T47D (cell line): ENCODE measurements at regions not wholly inside any gene's neighbourhood (a gene's known extent, or its start where the extent isn't known, plus 50 kb on each side); places are given as distances from the start of the nearest gene placed in this dataset.
"Not testable (repeated sequence)": the region's sequence is repeated elsewhere in the genome, so short reads cannot be mapped to it uniquely, and the experiment has no call there.

ENCODE experiments used
- DNase-seq, 2 experiments: peaks; one replicate each; pipeline versions ENCODE4 v3.0.0 to v3.0.0-alpha.2; 2011 to 2012; ENCODE audit warnings: low read depth in 1 of 2, low spot score in 1 of 2
- JUND ChIP-seq: IDR thresholded peaks from 2 replicates; pipeline ENCODE4 v1.6.1; 2012; ENCODE audit warnings: low read depth
- in situ Hi-C: cut with HindIII; loops from 2 replicates; pipeline ENCODE4 v1.10.0; 2016; ENCODE audit warnings: low sequenced_read_pairs, low pct_unique_long_range_greater_than_20kb

GRCh38 chr5:67960939-67961338 is 254.6 kb upstream of the PIK3R1 start:
- no peak for DNase-seq
- TF ChIP-seq JUND = no peak
- in situ Hi-C loops = no loop called here

GRCh38 chr5:67957374-67957773 is 258.2 kb upstream of the PIK3R1 start:
- no peak for TF ChIP-seq JUND
- no peak for DNase-seq
- in situ Hi-C loops = no loop called here

- TF ChIP-seq JUND = no peak
- DNase-seq = no peak
- in situ Hi-C loops = no loop called here
Measured at GRCh38 chr5:67954351-67954750, 261.2 kb upstream of the PIK3R1 start.

- in situ Hi-C loops = no loop called here
- no peak for TF ChIP-seq JUND
- DNase-seq = no peak
Measured at GRCh38 chr5:67942421-67942820, 273.1 kb upstream of the PIK3R1 start.

GRCh38 chr5:67941614-67942401 is 273.7 kb upstream of the PIK3R1 start:
- no peak for TF ChIP-seq JUND
- in situ Hi-C loops = no loop called here
- no peak for DNase-seq

GRCh38 chr5:67935908-67936566 is 279.5 kb upstream of the PIK3R1 start:
- DNase-seq = peak in 1 of 2 experiments; percentile 19
- in situ Hi-C loops = no loop called here
- no peak for TF ChIP-seq JUND

GRCh38 chr5:67934976-67935375 is 280.6 kb upstream of the PIK3R1 start:
- in situ Hi-C loops = no loop called here

GRCh38 chr5:67925511-67925910 is 290.0 kb upstream of the PIK3R1 start:
- no peak for TF ChIP-seq JUND
- in situ Hi-C loops = no loop called here
- DNase-seq = no peak

More at GRCh38 chr5:67934976-67935375, 280.6 kb upstream of the PIK3R1 start:
- TF ChIP-seq JUND = no peak
- DNase-seq = no peak

GRCh38 chr5:67921004-67921601 is 294.5 kb upstream of the PIK3R1 start:
- in situ Hi-C loops = no loop called here
- DNase-seq = no peak
- TF ChIP-seq JUND = no peak

- in situ Hi-C loops, DNase-seq: not testable (repeated sequence)
Measured at GRCh38 chr5:67919532-67919931, 296.0 kb upstream of the PIK3R1 start.

- in situ Hi-C loops = no loop called here
- TF ChIP-seq JUND = no peak
- no peak for DNase-seq
Measured at GRCh38 chr5:67917561-67917960, 298.0 kb upstream of the PIK3R1 start.

GRCh38 chr5:67910546-67910945 is 305.0 kb upstream of the PIK3R1 start:
- no peak for DNase-seq
- in situ Hi-C loops = no loop called here
- TF ChIP-seq JUND = no peak

- DNase-seq = no peak
- in situ Hi-C loops = no loop called here
- TF ChIP-seq JUND = no peak
Measured at GRCh38 chr5:67908126-67908765, 307.3 kb upstream of the PIK3R1 start.
